IPS DF 6.9 (cell line): ENCODE measurements at regions not wholly inside any gene's neighbourhood (a gene's known extent, or its start where the extent isn't known, plus 50 kb on each side); places are given as distances from the start of the nearest gene placed in this dataset.

Experiments
- DNase-seq: peaks from one replicate; pipeline ENCODE4 v3.0.0-alpha.2; 2013; ENCODE audit warnings: low read depth, low spot score
- H3K27ac ChIP-seq: one replicate; pipeline ENCODE4 v1.5.1; 2013; ENCODE audit warnings: low read length, control low read depth
- H3K27me3 ChIP-seq: 2 replicates; pipeline ENCODE4 v1.6.1; 2013; ENCODE audit warnings: mild to moderate bottlenecking, low read length; ENCODE audit not compliant: control insufficient read depth, insufficient read depth
- H3K36me3 ChIP-seq: 2 replicates; pipeline ENCODE4 v1.6.1; 2013; ENCODE audit warnings: low read length; ENCODE audit not compliant: control insufficient read depth, insufficient read depth
- H3K4me1 ChIP-seq: 2 replicates; pipeline ENCODE4 v1.6.1; 2013; ENCODE audit warnings: low read length; ENCODE audit not compliant: control insufficient read depth, insufficient read depth
- H3K4me3 ChIP-seq: 2 replicates; pipeline ENCODE4 v1.5.1; 2013; ENCODE audit warnings: mild to moderate bottlenecking, low read length
- H3K9me3 ChIP-seq: 2 replicates; pipeline ENCODE4 v1.6.1; 2013; ENCODE audit warnings: low read length, inconsistent platforms; ENCODE audit not compliant: control insufficient read depth, insufficient read depth
- WGBS: extraction: QIAGEN DNeasy Blood & Tissue Kit; methylation state at CpG from one replicate; pipeline ENCODE4 v1.1.7; 2013; ENCODE audit warnings: mixed read lengths, missing lambda C conversion rate; ENCODE audit not compliant: insufficient read length, insufficient coverage; 5-methylcytosine and 5-hydroxymethylcytosine counted together

DNA sequence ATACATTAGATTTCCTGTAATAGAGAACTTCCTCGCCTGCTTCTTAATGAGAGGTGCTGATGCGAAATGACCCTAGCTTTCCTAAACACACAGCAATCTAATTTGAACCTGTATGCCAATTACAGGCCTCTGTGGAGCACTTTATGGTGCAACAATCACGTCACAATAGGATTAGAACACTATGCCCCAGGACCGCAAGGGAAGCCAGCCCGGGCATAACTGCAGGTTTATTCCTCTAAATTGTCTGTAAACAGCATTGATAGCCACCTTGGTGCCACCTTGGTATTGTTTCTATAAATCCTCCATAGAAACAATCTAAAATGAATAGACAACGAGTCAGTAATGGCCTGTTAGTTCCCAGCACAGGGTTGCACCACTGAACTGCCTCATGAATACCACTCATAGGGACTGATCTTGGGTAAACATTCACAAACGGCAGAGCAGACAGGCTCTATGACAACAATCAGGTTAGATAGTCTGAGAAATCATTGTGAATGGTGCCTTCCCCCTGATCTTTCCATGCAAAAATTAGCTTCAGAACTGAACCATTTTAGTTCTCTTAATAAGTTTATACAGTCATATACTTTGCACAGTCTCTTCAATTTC lies 182.5 kb upstream of the OBI1 start:
- H3K4me3 ChIP-seq = no peak overlapping the region
- H3K9me3 ChIP-seq = no peaks in the 10 kb centered on the region
- H3K27ac ChIP-seq = no peak overlapping the region
- WGBS = no CpG with 5 or more reads among the region's 7 CpGs
- H3K4me1 ChIP-seq = no peaks in the 10 kb centered on the region
- no peaks in the 10 kb centered on the region for H3K27me3 ChIP-seq
- H3K36me3 ChIP-seq = no peaks in the 10 kb centered on the region
- no peak for DNase-seq

DNA sequence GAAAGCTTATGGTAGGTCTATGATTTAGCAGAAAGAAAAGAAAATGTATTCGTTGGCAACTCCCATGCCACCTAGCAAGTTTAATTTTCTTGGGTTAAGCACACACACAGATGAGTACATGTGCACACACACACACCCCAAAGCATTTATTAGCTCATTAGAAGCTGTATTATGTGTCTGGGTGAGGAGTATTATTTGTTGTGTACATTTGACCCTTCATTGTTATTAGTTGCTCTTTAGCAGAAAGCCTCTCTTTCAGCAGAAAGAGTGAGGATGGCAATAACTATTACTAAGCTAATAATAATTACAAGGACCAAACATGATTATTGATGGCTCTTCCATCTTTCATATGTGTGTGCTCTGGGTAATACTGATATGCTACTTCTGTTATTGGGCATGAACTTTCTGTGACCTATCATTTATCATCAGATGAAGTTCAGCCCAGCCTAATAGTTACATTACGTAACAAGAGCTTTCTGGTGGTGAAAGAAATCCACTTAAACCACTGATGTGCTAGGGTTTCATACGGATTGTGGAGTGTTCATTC lies 177.4 kb upstream of the OBI1 start:
- no peak overlapping the region for H3K27ac ChIP-seq
- no peaks in the 10 kb centered on the region for H3K4me1 ChIP-seq
- no peaks in the 10 kb centered on the region for H3K36me3 ChIP-seq
- H3K27me3 ChIP-seq = no peaks in the 10 kb centered on the region
- DNase-seq = no peak
- no CpG with 5 or more reads among the region's 3 CpGs for WGBS
- H3K9me3 ChIP-seq = no peaks in the 10 kb centered on the region
- no peak overlapping the region for H3K4me3 ChIP-seq

- Histone ChIP-seq H3K27me3 (no peaks in the 10 kb centered on the region), H3K4me1 (no peaks in the 10 kb centered on the region), H3K4me3 (no peak overlapping the region), H3K36me3 (no peaks in the 10 kb centered on the region), H3K9me3 (no peaks in the 10 kb centered on the region), H3K27ac (no peak overlapping the region)
- no peak for DNase-seq
- WGBS = no CpG with 5 or more reads among the region's 3 CpGs
These were observed 173.5 kb upstream of the OBI1 start for GRCh38 chr13:78832461-78832860.

DNA sequence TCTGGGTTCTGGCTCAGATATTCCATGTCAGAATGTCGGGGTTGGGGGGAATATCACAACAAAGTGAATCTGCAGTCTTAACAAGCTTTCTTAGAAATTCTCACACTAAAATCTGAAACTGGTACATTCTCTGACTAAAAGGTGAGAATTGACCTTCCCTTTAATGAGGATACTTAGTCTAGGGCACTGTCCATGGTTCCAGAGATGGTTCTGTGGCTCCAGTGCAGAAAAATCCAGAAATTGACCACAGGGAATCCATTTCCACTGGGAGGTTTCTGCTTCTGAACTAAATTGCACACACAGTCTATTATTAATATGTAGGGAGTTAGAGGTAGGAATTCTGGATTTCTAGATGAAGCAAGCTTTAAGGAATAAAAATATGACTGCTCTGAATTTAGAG lies 171.6 kb upstream of the OBI1 start:
- H3K27ac ChIP-seq = no peak overlapping the region
- H3K27me3 ChIP-seq = no peaks in the 10 kb centered on the region
- no peaks in the 10 kb centered on the region for H3K9me3 ChIP-seq
- H3K4me3 ChIP-seq = no peak overlapping the region
- no peaks in the 10 kb centered on the region for H3K36me3 ChIP-seq
- no CpG with 5 or more reads among the region's 1 CpG for WGBS
- DNase-seq = no peak
- H3K4me1 ChIP-seq = no peaks in the 10 kb centered on the region

GRCh38 chr13:78829821-78830220 lies 170.9 kb upstream of the OBI1 start:
- Histone ChIP-seq H3K27me3 (no peaks in the 10 kb centered on the region), H3K9me3 (no peaks in the 10 kb centered on the region), H3K4me3 (no peak overlapping the region), H3K27ac (no peak overlapping the region), H3K4me1 (no peaks in the 10 kb centered on the region), H3K36me3 (no peaks in the 10 kb centered on the region)
- DNase-seq = no peak

GRCh38 chr13:78827471-78827870 lies 168.5 kb upstream of the OBI1 start:
- Histone ChIP-seq H3K36me3 (no peaks in the 10 kb centered on the region), H3K4me3 (no peak overlapping the region), H3K27ac (no peak overlapping the region), H3K4me1 (no peaks in the 10 kb centered on the region), H3K27me3 (no peaks in the 10 kb centered on the region), H3K9me3 (no peaks in the 10 kb centered on the region)
- WGBS = no CpG with 5 or more reads among the region's 3 CpGs
- DNase-seq = no peak

GRCh38 chr13:78826936-78827335 lies 168.0 kb upstream of the OBI1 start:
- DNase-seq = no peak
- Histone ChIP-seq H3K4me3 (no peak overlapping the region), H3K4me1 (no peaks in the 10 kb centered on the region), H3K9me3 (no peaks in the 10 kb centered on the region), H3K27me3 (no peaks in the 10 kb centered on the region), H3K27ac (no peak overlapping the region), H3K36me3 (no peaks in the 10 kb centered on the region)
- WGBS = no CpG with 5 or more reads among the region's 2 CpGs

DNA sequence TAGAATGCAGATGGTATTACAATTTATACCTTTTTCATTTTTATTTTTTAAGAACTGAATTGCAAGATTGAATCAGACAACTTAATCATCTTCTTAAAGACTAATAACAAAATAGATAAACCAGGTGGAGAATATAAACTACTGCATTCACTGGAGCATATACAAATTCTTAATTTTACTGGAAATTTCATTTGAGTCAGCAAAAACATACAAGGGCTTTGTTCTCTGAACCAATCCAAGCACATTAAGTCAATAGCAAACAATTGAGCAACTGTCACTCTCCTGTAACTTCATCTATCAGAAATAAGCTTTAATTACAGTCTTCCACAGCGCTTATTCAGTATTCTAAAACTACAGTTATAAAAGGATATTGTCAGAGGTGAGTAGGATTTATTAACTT lies 167.4 kb upstream of the OBI1 start:
- no CpG with 5 or more reads among the region's 1 CpG for WGBS
- Histone ChIP-seq H3K27ac (no peak overlapping the region), H3K4me3 (no peak overlapping the region), H3K9me3 (no peaks in the 10 kb centered on the region), H3K4me1 (no peaks in the 10 kb centered on the region), H3K36me3 (no peaks in the 10 kb centered on the region), H3K27me3 (no peaks in the 10 kb centered on the region)
- no peak for DNase-seq

- no CpG with 5 or more reads among the region's 1 CpG for WGBS
- no peak for DNase-seq
- Histone ChIP-seq H3K4me3 (no peak overlapping the region), H3K4me1 (no peaks in the 10 kb centered on the region), H3K36me3 (no peaks in the 10 kb centered on the region), H3K27ac (no peak overlapping the region), H3K27me3 (no peaks in the 10 kb centered on the region), H3K9me3 (no peaks in the 10 kb centered on the region)
These were observed 161.6 kb upstream of the OBI1 start for GRCh38 chr13:78820541-78820940.

DNA sequence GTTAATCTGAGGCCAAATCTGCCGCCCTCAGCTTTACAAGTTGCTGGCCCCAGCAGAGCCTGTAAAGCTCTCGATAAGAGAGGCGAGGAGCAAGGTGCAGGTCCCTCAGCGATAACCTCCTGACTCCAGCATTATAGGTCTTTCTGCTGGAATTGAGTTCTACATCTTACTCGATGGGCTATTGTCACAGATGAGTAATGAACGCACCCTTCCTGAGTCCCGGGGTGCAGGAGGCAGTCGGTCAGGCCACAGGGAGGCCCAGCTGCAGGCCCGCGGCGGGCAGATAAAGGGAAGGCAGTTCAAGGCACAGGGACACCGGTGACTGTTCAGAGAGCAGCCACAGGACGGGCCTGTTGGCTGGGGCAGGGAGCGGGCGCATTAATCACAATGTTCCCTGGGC lies 157.6 kb upstream of the OBI1 start:
- no peak overlapping the region for H3K4me3 ChIP-seq
- H3K27ac ChIP-seq = no peak overlapping the region
- no peaks in the 10 kb centered on the region for H3K27me3 ChIP-seq
- no peaks in the 10 kb centered on the region for H3K9me3 ChIP-seq
- no peak for DNase-seq
- no CpG with 5 or more reads among the region's 15 CpGs for WGBS
- no peaks in the 10 kb centered on the region for H3K36me3 ChIP-seq
- no peaks in the 10 kb centered on the region for H3K4me1 ChIP-seq

GRCh38 chr13:78816154-78816553 lies 157.2 kb upstream of the OBI1 start:
- no peak overlapping the region for H3K4me3 ChIP-seq
- H3K27ac ChIP-seq = no peak overlapping the region
- WGBS = no CpG with 5 or more reads among the region's 1 CpG

More at GRCh38 chr13:78816154-78816553, 157.2 kb upstream of the OBI1 start:
- no peaks in the 10 kb centered on the region for H3K9me3 ChIP-seq
- no peaks in the 10 kb centered on the region for H3K4me1 ChIP-seq
- DNase-seq = no peak
- H3K27me3 ChIP-seq = no peaks in the 10 kb centered on the region
- no peaks in the 10 kb centered on the region for H3K36me3 ChIP-seq
